HG03066 (cell line): ENCODE measurements at regions not wholly inside any gene's neighbourhood (a gene's known extent, or its start where the extent isn't known, plus 50 kb on each side); places are given as distances from the start of the nearest gene placed in this dataset.

ENCODE experiments used
- ATAC-seq: cut with Tn5 transposase; IDR thresholded peaks from one replicate; pipeline ENCODE4 v1.9.1; 2021; ENCODE audit warnings: low read depth; ENCODE audit not compliant: unreplicated experiment

DNA sequence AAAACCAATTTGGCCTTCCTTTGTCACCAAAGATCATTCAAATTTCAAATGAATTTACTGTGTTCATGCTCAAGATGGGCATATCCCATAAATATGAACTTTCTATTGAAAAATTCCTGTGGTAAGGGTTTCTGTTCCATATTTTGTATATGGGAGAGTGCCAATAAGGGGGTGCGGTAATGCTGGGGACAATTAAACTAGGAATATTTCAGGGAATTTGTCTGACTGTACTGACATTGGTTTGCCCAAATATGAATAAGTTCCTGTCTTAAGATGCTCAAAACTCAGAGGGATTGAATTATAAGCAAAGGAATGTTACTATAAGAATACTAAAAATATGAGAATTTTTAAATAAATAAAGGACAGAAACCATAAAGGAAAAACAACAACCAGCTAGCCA lies 553.0 kb upstream of the MARCKS start:
- ATAC-seq = no peak

DNA sequence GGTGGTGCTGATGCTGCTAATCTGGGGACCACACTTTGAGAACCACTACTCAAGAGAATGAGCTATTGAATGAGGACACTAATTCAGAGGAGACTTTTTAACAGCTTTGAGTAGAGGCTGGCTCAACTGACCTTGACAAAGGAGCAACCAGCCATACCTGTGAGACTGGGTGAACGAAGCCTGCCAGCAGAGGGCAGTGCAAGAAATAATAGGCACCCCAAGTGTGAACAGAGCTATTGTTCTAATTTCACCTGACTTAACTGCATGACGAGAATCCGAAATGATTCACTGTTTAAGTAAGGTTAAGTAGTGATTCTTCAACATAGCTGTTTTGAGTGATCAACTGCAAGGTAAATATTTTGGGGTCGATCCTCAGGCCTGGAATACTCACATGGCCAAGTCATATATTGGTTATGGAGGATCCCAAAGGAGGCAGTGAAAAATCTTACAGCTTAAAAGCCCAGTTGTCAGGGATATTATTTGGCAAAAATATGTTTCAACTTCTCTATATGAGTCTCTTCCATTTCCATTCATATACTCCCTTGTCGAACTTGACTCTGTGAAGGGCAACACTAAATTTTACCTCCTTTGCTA lies 550.5 kb upstream of the MARCKS start:
- peak; percentile 99 for ATAC-seq

DNA sequence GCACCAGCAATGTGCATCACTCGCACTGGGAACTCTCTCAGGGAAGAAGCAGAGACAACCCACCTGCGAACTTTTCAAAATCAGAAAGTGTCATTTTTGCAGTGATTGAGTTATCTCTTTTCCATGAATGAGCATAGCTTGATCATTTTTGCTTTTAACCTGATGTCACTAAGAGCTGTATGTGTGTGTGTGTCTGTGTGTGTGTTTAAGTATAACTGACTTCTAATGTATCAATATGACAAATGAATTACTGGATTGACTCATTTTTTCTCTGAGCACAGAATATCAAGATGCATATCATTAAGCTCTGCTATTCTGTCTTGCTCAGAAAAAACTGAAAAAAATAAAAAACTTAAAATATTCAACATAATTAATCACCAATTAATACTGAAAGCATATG lies 548.9 kb upstream of the MARCKS start:
- no peak for ATAC-seq

DNA sequence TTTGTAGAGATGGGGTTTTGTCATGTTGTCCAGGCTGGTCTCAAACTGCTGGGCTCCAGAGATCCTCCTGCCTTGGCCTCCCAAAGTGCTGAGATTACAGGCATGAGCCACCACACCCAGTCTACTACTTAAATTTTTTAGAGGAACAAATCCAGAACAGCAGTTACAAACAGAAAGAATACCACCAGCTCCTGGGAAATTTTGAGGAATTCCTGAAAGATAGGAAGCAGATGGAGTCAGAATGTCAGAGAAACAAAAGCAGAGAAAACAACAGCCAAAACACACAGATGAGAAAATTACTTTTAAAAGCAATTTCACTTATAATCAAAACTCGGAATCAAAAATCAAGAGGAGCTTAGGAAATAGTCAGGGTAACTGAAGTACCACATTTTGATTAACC lies 543.3 kb upstream of the MARCKS start:
- ATAC-seq = no peak

DNA sequence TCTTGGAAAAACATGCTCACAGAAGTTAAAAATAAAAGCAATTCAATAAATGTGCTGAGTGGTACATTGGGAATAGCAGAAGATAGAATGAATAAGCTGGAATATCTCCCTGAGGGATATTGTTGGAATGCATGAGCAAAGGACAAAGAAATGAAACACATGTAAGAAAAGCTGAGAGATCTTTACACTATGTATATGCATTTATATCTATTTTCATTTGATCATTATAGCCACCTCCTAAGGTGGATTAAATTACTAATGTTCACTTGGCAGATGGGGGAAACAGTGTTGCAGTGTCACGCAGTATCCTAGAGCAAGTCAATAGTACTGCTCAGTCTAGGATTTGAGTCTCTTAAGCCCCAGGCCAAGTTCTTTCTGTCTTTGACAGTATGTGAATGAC lies 542.0 kb upstream of the MARCKS start:
- ATAC-seq = no peak

DNA sequence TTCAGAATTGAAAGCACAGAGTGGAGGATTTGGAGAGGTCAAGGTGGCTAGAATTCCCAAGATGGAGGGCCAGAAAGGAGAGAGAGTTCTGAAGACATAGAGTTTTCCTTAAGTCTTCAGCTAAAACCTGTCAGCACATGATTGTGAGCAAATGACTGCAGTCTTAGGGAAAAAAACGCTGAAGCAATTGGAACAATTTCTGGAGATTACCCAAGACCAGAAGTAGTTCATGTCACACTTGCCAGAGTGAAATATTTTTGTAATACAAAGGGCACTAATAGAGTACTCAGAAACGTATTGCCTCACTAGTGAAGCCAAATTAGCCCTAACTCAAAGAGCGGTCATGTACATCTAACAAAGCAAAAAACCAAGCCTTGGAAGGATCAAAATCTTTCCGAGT lies 541.3 kb upstream of the MARCKS start:
- ATAC-seq = no peak

DNA sequence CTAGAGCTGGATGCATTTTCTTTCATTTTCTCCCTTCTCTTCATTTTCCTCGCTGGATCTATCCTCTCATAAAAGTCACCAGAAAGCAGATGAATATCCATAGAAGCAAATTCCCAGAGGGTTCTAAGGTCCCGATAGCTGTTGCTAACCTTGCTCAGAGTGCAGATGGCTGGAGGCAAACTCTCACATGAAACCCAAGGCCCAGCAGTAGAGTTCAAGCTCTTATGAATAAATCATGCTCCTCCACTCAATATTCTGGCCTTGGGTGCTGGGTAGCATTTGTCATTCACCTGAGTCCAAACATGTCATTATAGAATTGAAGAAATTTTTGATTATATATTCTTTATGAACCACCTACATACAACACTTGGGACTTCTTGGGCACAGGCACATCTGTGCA lies 539.7 kb upstream of the MARCKS start:
- ATAC-seq = no peak

DNA sequence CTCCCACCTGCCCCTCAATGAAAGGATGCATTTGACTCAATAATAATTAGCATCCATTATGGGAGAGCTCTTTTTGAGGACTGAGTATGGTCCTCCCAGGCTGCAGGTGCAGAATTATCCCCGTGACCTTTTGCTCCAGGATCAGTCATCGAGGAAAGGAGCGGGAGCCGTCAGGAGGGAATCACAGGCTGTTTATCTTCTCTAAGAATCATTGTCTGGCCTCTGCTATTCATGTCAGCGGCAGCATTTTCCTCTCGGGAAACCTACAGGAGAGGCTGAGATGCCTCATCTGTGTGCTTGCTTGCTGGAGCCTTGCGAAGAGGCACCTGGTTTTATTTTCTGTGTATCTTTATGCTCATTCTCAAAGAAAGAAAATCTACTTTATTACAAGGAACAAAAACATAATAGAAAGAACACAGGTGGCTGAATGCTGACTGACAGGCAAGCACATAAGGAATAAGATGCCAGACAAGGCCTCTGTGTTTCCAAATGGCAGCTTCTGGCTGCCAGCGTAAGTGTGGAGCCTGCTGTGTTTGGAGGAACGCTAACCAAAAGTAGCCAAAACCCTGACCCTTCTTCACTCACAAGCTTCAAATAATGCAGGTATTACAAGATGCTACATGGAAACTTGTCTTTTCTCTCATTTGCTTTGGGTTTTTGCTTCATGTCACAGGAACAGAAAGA lies 539.1 kb upstream of the MARCKS start:
- ATAC-seq = no peak

DNA sequence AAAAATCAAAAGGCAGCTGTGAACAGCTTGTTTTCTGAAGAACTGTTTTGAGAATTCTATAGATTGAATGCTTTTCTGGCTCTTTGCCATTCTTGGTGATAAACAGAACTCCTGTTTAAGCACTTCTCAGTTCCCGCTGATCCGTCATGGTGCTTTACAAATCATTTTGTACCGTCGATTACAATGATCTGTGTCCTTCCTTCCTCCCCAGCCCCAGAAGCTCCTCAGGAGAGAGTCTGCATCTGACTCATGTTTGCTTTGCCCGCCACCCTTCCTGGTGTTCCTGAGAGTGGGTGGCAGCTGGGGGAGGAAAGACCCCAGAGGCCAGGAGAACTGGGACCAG lies 538.6 kb upstream of the MARCKS start:
- no peak for ATAC-seq

DNA sequence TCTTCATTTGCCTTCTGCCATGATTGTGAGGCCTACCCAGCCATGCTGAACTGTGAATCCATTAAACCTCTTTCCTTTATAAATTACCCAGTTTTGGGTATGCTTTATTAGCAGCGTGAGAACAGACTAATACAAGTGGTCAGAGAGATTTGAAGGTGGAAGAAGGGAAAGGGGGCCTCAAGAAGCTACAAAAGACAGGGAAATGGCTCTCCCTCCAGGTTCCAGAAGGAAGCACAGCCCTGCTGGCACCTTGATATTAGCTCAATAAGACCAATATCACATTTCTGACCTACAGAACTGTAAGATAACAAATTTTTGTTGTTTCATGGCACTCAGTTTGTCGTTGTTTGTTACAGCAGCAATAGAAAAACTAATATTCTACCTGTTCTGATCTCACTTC lies 536.5 kb upstream of the MARCKS start:
- no peak for ATAC-seq

DNA sequence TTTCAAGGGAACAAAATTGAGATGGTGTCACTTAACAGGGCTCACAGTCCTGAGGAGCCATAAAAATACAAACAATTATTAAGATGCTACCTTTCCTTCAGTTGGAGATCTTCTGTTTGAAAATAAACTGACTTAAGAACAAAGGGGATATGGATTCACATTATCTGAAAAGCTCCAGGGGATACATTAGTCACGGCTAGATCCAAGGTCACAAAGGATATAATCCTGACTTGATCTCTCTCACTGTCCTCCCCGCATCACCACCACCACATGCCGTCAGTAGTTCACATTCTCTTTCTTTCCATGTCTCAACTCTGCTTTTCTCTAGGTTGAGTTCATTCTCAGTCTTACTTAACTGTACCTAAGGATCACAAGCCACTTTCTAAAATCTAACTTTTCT lies 530.4 kb upstream of the MARCKS start:
- ATAC-seq = no peak

DNA sequence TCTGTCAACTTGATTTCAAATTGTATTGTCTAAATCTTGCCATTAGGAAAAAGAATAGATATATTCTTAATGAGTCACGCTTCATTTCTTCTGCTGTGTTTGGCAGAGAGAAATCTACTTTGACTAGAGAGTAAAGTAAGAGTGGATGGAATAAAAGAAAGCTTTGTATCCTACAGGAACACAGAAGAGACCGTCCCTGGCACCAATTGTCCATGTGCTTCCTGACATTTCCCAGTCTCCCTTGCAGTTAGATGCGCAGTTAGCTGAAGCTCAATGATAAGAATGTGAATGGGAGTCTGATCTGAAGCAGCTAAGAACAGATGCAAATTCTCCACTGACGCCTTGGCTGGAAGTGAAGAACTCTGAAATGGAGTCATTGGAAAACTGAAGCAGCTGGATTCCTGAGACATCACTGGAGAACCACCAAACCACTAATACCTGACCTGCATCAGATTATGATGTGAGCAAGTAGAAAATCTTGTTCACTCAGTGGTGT lies 528.2 kb upstream of the MARCKS start:
- ATAC-seq = no peak

DNA sequence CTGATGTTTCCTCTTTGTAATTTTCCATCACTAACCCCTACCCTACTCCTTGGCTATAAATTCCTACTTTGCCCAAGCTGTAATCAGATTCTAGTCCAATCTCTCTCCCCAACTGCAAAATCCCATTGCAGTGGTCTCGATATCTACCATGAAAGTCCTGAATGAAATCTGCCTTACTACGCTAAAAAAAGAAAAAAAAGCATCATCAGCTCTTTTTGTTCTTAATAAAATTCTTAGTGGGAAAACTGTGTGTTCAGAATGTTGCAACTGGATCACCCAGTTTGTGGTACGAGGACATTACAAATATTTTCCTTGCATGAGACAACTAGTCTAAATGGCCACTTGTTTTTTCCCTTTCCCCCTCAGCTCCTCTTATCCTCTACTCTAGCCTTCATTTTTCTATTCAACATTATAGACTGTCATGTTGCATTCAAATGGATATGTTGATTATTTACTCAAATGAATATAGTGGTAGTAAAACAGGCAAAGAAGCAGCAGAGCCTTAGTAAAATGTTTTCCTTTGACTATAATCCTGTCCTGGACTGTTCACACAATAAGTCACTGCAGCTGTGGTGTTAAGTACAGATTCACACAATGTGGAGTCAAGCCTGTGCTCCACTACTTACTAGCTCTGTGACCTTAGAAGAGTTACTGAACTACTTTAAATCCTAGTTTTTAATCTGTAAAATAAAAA lies 527.1 kb upstream of the MARCKS start:
- ATAC-seq = no peak

DNA sequence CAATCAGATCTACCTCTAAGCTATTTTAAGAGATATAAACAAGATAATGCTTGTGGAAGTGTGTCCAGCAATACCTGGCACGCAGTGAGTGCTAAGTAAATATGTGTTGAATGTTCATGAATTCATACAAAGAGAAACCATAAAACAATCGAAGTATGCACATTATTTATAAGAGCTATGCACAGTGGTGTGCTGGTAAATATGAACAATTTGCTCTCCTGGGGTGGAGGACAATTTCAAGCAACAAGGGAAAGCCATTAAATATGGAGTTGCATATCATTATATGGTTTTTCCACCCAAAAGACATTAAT lies 526.6 kb upstream of the MARCKS start:
- no peak for ATAC-seq

DNA sequence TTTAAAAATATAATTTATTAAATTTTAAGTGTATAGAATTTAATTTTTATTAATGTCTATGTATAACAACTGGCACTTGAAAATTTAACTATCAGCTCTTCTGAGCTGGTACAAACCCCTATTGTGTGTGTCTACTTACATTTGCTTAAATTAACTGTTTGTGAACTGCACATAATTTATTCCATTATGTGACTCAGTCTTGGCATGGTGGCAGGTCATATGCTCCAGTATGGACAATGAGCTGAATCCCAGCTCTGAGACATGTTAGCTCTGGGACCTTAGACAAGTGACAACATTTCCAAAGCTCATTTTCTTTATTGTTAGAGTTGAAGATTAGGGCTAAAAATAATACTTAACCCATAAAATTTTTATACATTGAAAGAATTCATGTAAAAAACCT lies 526.1 kb upstream of the MARCKS start:
- ATAC-seq = no peak

DNA sequence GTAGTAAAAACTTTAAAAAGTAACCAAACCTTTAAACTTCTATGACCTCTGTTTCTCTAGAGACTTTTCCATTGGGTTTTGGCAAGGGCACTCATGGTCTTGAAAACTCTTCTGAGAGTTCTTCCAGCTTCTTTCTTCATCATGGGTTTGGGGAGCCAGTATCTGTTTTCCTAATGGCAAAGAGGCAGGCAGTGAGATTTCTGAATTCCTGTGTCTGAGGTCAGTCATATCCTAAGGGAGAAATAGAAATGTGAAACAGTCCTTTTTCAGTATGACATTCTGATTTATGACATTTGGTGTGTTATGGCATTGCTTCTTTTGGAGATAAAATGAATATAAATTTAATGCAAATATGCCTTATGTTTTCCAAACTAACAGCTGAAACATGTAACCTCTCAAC lies 518.5 kb upstream of the MARCKS start:
- no peak for ATAC-seq

DNA sequence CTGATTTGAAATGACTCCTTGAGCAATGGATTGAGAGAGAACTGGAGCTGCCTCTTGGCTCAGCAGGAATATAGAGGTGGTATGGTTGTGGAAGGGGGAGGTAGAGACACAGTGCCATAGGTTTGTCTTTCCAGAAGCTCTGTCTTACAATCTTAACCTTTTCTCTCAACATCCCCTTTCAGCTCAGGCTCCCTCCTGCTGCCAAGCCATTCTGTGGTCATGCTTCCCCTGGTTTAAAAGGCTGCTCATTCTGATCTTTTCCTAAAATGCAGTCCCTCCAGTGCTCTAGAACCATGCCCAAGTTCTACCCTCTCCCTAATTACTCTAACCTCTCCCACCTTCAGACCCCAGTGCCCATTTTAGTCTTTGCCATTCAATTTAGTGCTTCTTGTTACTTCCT lies 517.9 kb upstream of the MARCKS start:
- ATAC-seq = no peak

DNA sequence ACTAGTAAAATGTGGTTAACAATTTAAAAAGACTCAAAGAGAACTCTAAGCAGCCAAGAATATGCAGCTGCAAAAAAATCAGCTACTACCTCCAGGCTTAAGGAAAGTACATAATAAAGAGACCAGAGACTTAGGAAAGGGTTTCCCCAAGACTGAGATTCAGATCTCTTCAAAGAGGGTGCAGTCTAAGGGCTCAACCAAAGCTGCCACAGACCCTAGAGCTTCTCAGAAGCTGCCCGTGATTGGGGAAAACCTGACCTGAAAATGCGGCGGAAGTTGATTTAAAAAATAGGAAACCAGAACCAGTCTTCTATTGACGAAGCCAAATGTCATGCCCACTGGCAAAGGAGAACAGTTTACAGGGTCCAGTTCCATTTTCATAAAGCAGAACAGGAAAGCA lies 516.8 kb upstream of the MARCKS start:
- no peak for ATAC-seq

DNA sequence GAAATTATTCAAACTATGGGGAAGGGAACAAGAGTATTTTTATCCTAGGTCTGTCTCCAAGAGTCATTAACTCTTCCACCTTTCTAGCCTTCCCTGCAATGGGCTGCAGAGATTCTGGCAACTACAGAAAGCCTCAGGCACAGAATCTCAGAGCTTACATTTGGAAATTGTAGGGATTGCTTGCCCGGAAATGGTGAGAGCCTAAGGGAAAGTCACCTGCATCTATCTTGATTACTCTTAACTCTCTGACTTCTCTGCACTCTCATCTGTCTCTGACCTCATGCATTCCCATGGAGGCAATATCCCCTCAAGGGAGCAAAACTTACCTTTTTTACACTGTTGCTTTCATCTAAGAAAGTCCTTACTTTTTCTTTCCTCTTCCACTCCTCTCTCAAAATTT lies 513.2 kb upstream of the MARCKS start:
- no peak for ATAC-seq

DNA sequence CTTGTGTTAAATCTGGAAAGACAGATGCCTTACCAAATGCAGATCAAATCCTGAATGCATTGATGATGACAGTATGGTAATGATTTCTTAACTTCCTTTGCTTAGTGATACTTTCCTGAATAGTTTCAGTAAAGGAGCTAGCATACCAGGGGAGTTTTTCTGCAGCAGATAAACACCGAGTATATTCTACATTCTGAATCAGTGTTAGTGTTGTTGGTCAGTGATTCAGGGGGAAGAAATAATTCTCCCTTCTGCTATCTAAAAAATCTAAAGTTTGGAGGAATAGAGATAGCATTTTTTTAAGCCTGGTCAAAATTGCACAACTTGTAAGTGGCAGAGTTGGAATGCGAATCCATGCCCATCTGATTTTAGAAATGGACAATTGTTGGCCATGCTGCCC lies 512.2 kb upstream of the MARCKS start:
- no peak for ATAC-seq

DNA sequence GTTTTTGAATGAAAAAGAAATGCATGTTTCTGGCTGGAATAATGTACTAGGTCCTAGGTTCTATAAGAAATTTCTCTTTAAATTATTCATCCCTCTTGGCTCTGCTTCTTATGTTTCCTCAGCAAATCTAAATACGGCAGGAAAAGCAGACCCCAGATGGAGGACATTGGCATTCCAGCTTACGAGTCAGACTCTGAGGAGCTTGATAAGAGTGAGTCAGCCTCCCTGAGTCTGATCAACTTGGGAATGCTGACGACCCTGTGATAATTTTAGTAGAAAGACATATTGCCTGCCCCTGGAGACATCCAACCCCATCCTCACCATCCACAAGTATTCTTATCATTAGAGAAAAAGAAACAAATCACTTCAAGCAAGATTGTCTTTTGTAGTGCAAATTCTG lies 509.7 kb upstream of the MARCKS start:
- ATAC-seq = no peak

DNA sequence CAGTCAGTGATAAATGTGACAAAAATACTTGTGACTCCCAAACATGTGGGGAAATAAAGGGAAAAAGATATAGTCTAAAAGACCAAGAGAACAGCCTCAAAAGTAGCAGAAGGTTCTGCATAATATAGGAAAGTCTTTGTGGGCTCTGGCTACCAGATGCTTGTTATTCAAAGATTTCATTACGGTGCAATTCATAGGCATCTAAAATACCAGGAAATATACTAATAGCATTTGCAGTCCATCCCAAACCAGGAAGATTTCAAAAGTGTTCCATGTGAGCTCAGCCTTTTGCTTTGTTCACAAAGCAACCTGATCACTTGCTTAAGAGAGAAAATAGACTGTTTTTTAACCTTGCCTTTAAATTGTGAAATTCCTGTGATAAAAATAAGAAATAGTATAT lies 506.7 kb upstream of the MARCKS start:
- ATAC-seq = no peak
